ENCODE measurements at regions not wholly inside any gene's neighbourhood (a gene's known extent, or its start where the extent isn't known, plus 50 kb on each side); places are given as distances from the start of the nearest gene placed in this dataset.

GRCh38 chr10:109668154-109668665 lies 255.1 kb downstream of the XPNPEP1 start:
- Histone ChIP-seq H2AK5ac (ENCODE audit: insufficient read length, low read length) (no peak overlapping the region), H3K4me2 (ENCODE audit: insufficient read depth, insufficient read length, low read length) (no peak overlapping the region), H2BK15ac (ENCODE audit: low read depth, low read length) (no peak overlapping the region), H3T11ph (ENCODE audit: low read length) (no peak overlapping the region), H3K27ac (ENCODE audit: insufficient read length, low read depth, low read length) (no peak overlapping the region), H3K79me1 (ENCODE audit: insufficient read depth, low read depth, low read length, poor library complexity, severe bottlenecking) (no peaks in the 10 kb centered on the region), H4K91ac (ENCODE audit: insufficient read length, low read depth, low read length) (no peak overlapping the region), H3K23me2 (ENCODE audit: insufficient read length, low read depth, low read length, poor library complexity, severe bottlenecking) (no peaks in the 10 kb centered on the region), H4K5ac (ENCODE audit: insufficient read length, low read depth, low read length) (no peak overlapping the region), H2BK12ac (ENCODE audit: insufficient read length, low read depth, low read length) (no peak overlapping the region), H2AFZ (ENCODE audit: low read length) (no peak overlapping the region), H3K56ac (ENCODE audit: insufficient read length, low read depth, low read length) (no peak overlapping the region), H3K79me2 (ENCODE audit: insufficient read depth, low read length) (no peaks in the 10 kb centered on the region), H3K9me3 (ENCODE audit: control insufficient read depth, low read depth, low read length) (no peaks in the 10 kb centered on the region), H3K18ac (ENCODE audit: insufficient read length, low read depth, low read length) (no peak overlapping the region), H3K4ac (ENCODE audit: low read depth, low read length) (no peak overlapping the region), H4K8ac (replicated peaks; ENCODE audit: insufficient read length, low read depth, low read length) (no peak overlapping the region), H4K20me1 (ENCODE audit: control insufficient read depth, insufficient read depth, insufficient read length) (no peaks in the 10 kb centered on the region), H3K27me3 (ENCODE audit: insufficient read depth, low read length) (no peaks in the 10 kb centered on the region), H2BK5ac (ENCODE audit: insufficient read length, low read length) (no peak overlapping the region), H3K14ac (ENCODE audit: insufficient read depth, low read length) (no peak overlapping the region), H3K23ac (ENCODE audit: insufficient read length, low read depth, low read length) (no peak overlapping the region), H2BK120ac (ENCODE audit: low read depth, low read length, poor library complexity, severe bottlenecking) (no peak overlapping the region), H3K9ac (ENCODE audit: extremely low read depth, insufficient read length, low read length) (no peak overlapping the region), H2BK20ac (ENCODE audit: low read depth, low read length, poor library complexity, severe bottlenecking) (no peak overlapping the region), H3K4me1 (ENCODE audit: insufficient read depth, low read length) (no peaks in the 10 kb centered on the region)
- Mint-ChIP-seq H3K36me3 (ENCODE audit: insufficient read depth in 1 of 3, low read depth in 3 of 3) (no peaks in the 10 kb centered on the region), H3K27ac (no peak overlapping the region), H3K4me1 (no peaks in the 10 kb centered on the region), H3K4me3 (no peak overlapping the region), H3K9me3 (peaks cover 0 to 3% of the 10 kb centered on the region in 2 experiments; a peak in 1 of 5 replicates), H3K27me3 (ENCODE audit: low read depth) (no peaks in the 10 kb centered on the region; the same call in 1 of the 2 replicates)
- no peak for TF ChIP-seq CTCF (conservative IDR thresholded peaks at IDR 0.05)
- DNase-seq, result no peak
- no CpG with 5 or more reads among the region's 5 CpGs for WGBS (ENCODE audit: extremely low coverage, insufficient read length, low lambda C conversion rate)

All from H9 (cell line).